Activated T-cell treated with anti-CD3 and anti-CD28 coated beads, Interleukin-2, amount 50 U/mL, for 72 hours (primary cell): ENCODE measurements at regions not wholly inside any gene's neighbourhood (a gene's known extent, or its start where the extent isn't known, plus 50 kb on each side); places are given as distances from the start of the nearest gene placed in this dataset.

Experiments
- ATAC-seq, 2 donors: fragments of 150-1000 bp; cut with Tn5 transposase; replicated peaks in 1 of 2; 2 replicates each; pipeline ENCODE4 v1.10.0; 2021; ENCODE audit warnings: moderate library complexity in 2 of 2, mild to moderate bottlenecking in 1 of 2
- DNase-seq, 2 donors: peaks; one replicate each; pipeline ENCODE4 v3.0.0; 2021 to 2022; ENCODE audit warnings: mixed read lengths in 1 of 2
- H3K27ac Mint-ChIP-seq: one replicate; pipeline ENCODE4 v1.8.0; 2022; ENCODE audit warnings: mild to moderate bottlenecking, moderate library complexity, mixed read lengths
- H3K27me3 Mint-ChIP-seq: one replicate; pipeline ENCODE4 v1.8.0; 2022; ENCODE audit warnings: low read depth, mixed read lengths
- H3K36me3 Mint-ChIP-seq, 2 donors: one replicate each; pipeline ENCODE4 v1.8.0; 2022; ENCODE audit warnings: mixed read lengths in 2 of 2, mild to moderate bottlenecking in 1 of 2; ENCODE audit not compliant: insufficient read depth in 2 of 2
- H3K4me1 Mint-ChIP-seq: one replicate; pipeline ENCODE4 v1.8.0; 2022; ENCODE audit warnings: low read depth, mixed read lengths
- H3K4me3 Mint-ChIP-seq, 2 donors: one replicate each; pipeline ENCODE4 v1.8.0; 2022; ENCODE audit warnings: mild to moderate bottlenecking in 2 of 2, mixed read lengths in 2 of 2, moderate library complexity in 2 of 2
- H3K9me3 Mint-ChIP-seq, 2 donors: one replicate each; pipeline ENCODE4 v1.8.0; 2022; ENCODE audit warnings: mixed read lengths in 2 of 2

DNA sequence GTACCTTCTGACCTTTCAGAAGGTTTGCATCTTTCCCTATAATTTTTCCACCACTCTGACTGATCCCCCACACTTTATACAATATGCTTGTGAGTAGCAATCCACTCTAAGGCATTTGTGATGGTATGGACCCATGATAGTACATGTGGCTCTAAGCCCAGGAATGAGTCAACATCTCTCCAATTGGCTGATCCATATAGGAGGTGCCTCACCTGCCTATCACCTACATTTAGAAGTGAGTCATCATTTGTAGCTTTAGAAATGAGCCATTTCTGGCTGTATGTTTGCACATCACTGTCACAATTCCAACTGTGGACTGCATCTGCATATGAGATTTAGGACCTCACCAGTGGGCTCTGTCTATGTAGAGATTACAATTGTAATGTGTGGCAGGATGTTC is 133.1 kb upstream of the ZNF91 start:
- H3K4me1 Mint-ChIP-seq = no peaks in the 10 kb centered on the region
- no peak overlapping the region for H3K27ac Mint-ChIP-seq
- peaks cover 9 to 14% of the 10 kb centered on the region in 2 donors for H3K9me3 Mint-ChIP-seq
- H3K27me3 Mint-ChIP-seq = no peaks in the 10 kb centered on the region
- H3K36me3 Mint-ChIP-seq = peaks cover 6 to 10% of the 10 kb centered on the region in 2 donors
- H3K4me3 Mint-ChIP-seq = no peak overlapping the region
- DNase-seq (no peak), ATAC-seq (peak; percentile 26 to 27)

DNA sequence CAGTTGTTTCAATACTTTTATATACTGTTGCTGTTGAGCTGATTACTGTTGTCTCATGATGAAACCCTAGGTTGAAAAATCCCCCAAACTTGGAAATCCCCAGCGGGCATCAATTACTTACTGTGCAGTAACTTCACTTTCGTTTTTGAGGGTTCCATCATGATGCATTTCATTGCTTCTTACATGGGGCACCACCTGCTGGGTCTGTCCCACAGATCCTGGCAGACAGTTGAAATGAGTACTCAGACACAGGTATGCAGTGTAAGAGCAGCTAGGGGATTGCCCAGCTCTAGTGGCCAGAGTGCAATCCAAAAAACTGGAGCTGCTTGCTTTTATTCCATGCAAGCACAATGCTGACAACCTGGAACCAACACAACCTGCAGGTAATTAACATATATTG is 132.5 kb upstream of the ZNF91 start:
- Mint-ChIP-seq H3K4me3 (peak overlapping the region in 1 of 2 donors; percentile 29), H3K4me1 (no peaks in the 10 kb centered on the region), H3K36me3 (peaks cover 6 to 10% of the 10 kb centered on the region in 2 donors), H3K27ac (no peak overlapping the region), H3K9me3 (peaks cover 9 to 15% of the 10 kb centered on the region in 2 donors), H3K27me3 (no peaks in the 10 kb centered on the region)
- DNase-seq (peak; percentile 18 to 27), ATAC-seq (peak; percentile 89 to 95)

DNA sequence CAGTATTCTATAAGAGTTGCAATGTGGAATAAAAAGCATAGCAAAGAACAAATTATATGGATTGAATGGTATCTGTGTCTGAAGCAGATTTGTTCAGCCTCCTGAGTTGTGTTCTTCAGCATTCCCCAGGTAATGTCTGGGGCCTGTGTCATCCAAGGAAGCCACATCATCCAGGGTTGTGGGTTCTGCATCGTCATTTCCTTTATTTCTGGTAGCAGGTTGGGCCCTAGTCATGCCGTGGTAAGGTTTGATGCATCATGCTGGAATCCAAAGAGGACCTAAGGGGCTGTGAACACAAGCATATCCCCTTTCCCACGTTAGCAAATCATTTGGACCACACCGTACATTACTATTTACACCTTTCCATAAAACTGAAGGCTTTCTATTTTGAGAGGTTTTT is 131.0 kb upstream of the ZNF91 start:
- Mint-ChIP-seq H3K27ac (no peak overlapping the region), H3K4me3 (no peak overlapping the region), H3K27me3 (no peaks in the 10 kb centered on the region), H3K9me3 (peaks cover 11 to 18% of the 10 kb centered on the region in 2 donors), H3K36me3 (peaks cover 3 to 11% of the 10 kb centered on the region in 2 donors), H3K4me1 (no peaks in the 10 kb centered on the region)
- DNase-seq (no peak), ATAC-seq (no peak)

DNA sequence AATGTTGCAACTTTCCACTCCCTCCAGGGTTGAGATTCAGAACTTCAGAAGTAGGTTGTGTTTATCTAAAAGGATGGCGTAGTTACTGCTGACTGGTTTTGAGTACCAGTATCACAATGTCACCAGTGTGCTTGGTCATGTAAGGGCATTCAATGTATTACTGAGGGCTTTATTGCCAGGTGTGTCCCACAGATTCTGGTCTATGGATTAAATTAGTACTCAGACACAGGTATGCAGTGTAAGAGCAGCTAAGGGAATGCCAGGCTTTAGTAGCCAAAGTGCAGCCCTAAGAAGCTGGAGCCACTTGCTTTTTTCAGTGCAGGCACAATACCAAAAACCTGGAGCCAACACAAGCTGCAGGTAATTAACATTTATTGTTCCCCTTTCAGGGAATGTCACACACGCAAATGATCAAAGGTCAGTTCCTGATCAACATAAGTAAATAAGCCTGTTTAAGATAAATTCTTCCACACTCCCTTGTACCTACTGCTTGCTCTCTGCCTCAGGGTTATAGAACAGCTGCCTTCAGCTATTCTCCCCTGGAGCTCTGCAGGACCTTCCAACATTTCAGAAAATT is 130.1 kb upstream of the ZNF91 start:
- H3K9me3 Mint-ChIP-seq = peaks cover 11 to 17% of the 10 kb centered on the region in 2 donors
- no peak for DNase-seq
- no peaks in the 10 kb centered on the region for H3K4me1 Mint-ChIP-seq
- H3K27me3 Mint-ChIP-seq = no peaks in the 10 kb centered on the region
- H3K4me3 Mint-ChIP-seq = no peak overlapping the region
- H3K27ac Mint-ChIP-seq = no peak overlapping the region
- peaks cover 3 to 11% of the 10 kb centered on the region in 2 donors for H3K36me3 Mint-ChIP-seq
- ATAC-seq = no peak

DNA sequence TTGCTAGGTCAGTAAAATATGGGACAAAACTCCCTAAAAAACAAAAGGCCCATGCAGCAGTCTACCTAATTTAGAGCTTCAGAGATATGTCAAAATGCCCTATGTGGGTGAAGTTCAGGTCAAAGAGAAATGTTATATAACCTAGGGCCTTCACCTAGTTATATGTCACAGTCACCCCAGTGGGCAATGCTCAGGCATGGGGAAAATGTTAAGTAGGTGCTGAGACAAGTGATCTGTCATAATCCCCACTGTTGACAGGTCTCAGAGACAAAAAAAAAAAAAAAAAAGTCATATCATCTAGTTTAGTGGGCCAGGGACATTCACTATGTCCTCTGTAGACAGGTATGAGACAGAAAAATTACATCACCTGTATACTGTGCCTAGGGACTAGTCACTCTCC is 128.6 kb upstream of the ZNF91 start:
- Mint-ChIP-seq H3K4me1 (no peaks in the 10 kb centered on the region), H3K4me3 (no peak overlapping the region), H3K9me3 (peaks cover 12 to 15% of the 10 kb centered on the region in 2 donors), H3K27ac (no peak overlapping the region), H3K36me3 (peaks cover 0 to 10% of the 10 kb centered on the region in 2 donors), H3K27me3 (peaks cover under 1% of the 10 kb centered on the region)
- ATAC-seq = no peak
- DNase-seq = no peak

DNA sequence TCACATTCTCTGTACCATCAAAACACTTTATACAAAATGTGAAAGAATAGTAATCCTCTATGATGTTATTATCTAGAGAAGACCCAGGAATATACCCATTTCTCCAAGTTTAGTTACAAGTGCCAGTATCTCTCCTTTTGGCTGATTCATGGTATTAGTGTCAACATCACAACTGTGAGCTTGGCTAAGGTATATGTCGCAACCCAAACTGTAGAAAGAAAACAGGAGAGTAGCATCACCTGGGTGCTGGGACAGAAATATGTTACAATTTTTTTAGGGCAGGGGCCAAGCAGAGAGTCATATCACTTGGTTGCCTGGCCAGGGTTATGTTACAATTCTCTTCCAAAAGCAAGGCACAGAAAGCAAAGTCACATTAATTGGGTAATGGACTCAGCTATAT is 127.2 kb upstream of the ZNF91 start:
- Mint-ChIP-seq H3K36me3 (peaks cover 0 to 4% of the 10 kb centered on the region in 2 donors), H3K27me3 (peaks cover 4% of the 10 kb centered on the region), H3K4me1 (no peaks in the 10 kb centered on the region), H3K9me3 (peaks cover 11 to 12% of the 10 kb centered on the region in 2 donors), H3K4me3 (no peak overlapping the region), H3K27ac (no peak overlapping the region)
- no peak for ATAC-seq
- DNase-seq = no peak

DNA sequence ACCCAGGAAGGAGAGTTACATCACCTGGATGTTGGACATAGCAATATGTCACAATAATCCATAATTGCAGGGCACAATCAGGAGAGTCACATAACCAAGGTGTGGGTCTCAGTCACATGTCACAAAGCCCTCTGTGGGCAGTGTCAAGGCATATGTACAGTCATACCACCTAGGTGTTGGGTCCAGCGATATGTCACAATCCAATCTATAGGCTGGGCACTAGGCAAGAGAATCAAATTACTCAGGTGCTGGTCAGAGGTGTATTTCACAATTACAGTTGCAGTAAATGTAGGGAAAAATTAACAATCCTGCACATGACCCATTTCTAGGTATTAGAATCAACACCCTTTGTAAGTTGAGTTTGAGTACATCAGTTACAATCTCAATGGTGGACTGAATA is 126.2 kb upstream of the ZNF91 start:
- no peak overlapping the region for H3K27ac Mint-ChIP-seq
- H3K4me3 Mint-ChIP-seq = no peak overlapping the region
- H3K36me3 Mint-ChIP-seq = peaks cover 0 to 4% of the 10 kb centered on the region in 2 donors
- no peaks in the 10 kb centered on the region for H3K4me1 Mint-ChIP-seq
- peaks cover 11 to 12% of the 10 kb centered on the region in 2 donors for H3K9me3 Mint-ChIP-seq
- H3K27me3 Mint-ChIP-seq = peaks cover 4% of the 10 kb centered on the region
- peak in 1 of 2 donors; percentile 33 for ATAC-seq
- no peak for DNase-seq

DNA sequence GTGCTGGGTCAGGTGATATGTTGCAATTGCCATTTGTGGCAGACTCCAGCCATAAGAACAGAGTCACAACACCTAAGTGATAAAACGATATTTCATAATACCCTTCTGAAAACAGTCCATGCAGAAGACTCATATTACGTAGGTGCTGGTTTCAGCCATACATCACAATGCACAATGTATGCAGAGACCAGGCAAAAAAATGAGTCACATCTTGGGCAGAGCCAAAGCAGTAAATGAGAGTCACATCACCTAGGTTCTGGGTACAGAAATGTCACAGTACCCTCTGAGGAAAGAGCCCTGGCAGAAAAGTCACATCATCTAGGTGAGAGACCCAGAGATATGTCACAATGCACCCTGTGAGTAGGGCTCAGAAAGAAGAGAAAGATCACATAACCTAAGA is 125.2 kb upstream of the ZNF91 start:
- Mint-ChIP-seq H3K4me3 (no peak overlapping the region), H3K9me3 (peaks cover 9% of the 10 kb centered on the region in 2 donors), H3K36me3 (peaks cover 0 to 2% of the 10 kb centered on the region in 2 donors), H3K27me3 (peaks cover 4% of the 10 kb centered on the region), H3K4me1 (no peaks in the 10 kb centered on the region), H3K27ac (no peak overlapping the region)
- ATAC-seq = peak in 1 of 2 donors; percentile 35
- no peak for DNase-seq

DNA sequence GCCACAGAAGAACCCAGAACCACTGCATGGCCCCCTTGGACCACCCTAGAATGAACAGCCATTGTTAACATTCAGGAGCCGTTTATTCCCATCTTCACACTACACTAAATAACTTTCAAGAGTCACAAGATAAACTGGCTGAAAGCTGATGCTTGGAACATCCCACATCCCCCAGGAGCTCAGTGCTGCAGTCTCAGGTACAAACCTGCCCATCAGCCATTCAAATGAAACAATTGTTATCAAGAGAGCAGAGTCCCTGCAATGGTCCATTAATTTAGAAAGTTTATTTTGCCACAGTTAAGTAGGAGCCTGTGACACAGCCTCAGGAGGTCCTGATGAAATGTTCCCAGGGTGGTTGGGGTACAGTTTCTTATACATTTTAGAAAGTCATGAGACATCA is 123.8 kb upstream of the ZNF91 start:
- H3K9me3 Mint-ChIP-seq = peaks cover 8 to 10% of the 10 kb centered on the region in 2 donors
- no peak overlapping the region for H3K27ac Mint-ChIP-seq
- peaks cover 0 to 2% of the 10 kb centered on the region in 2 donors for H3K36me3 Mint-ChIP-seq
- DNase-seq = no peak
- H3K4me3 Mint-ChIP-seq = no peak overlapping the region
- no peaks in the 10 kb centered on the region for H3K4me1 Mint-ChIP-seq
- ATAC-seq = no peak
- H3K27me3 Mint-ChIP-seq = peaks cover 4% of the 10 kb centered on the region

DNA sequence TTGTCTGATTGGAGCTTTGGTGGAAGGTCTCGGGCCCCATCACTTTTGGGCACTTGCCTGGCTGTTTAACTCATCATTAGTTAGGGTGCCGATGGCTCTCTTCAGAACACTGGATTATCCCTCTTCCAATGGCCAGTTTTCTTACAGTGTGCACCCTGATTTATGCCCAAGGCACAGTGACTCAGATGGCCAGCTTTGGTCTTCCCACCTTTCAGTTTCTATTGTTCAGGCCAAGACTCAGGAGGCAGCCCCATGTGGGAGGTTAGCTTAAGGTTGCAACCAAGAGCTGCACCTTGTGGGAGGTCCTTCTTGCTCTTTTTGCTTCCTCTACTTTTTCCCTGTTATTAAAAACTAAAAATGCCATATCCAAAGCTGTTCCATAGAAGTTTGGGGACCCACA is 121.0 kb upstream of the ZNF91 start:
- no peak for ATAC-seq
- DNase-seq = no peak
- Mint-ChIP-seq H3K9me3 (peaks cover under 1 to 9% of the 10 kb centered on the region in 2 donors), H3K4me3 (no peak overlapping the region), H3K27me3 (peaks cover 4% of the 10 kb centered on the region), H3K36me3 (no peaks in the 10 kb centered on the region), H3K4me1 (no peaks in the 10 kb centered on the region), H3K27ac (no peak overlapping the region)

DNA sequence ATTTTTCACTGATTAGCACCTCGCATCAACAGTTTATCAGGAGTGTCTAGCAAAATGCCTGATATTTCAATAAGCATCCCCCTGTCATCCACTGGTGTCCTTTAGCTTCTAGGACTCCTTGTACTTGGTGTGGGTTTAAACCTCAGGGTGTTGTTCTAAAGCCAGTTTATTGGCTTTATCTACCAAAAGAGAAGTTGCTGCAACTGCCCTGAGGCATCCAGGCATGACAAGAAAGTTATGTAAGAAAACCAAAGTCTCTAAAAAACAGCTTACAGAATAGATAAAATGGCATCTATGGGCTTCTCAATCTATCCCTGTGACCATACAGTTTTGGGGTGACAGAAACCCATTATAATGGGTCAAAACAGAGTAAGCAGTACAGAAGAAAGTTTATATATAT is 120.3 kb upstream of the ZNF91 start:
- H3K36me3 Mint-ChIP-seq = peaks cover 1% of the 10 kb centered on the region in 2 donors
- DNase-seq (no peak), ATAC-seq (no peak)
- H3K9me3 Mint-ChIP-seq = peaks cover 0 to 11% of the 10 kb centered on the region in 2 donors
- no peaks in the 10 kb centered on the region for H3K4me1 Mint-ChIP-seq
- H3K27ac Mint-ChIP-seq = no peak overlapping the region
- peaks cover 4% of the 10 kb centered on the region for H3K27me3 Mint-ChIP-seq
- no peak overlapping the region for H3K4me3 Mint-ChIP-seq

DNA sequence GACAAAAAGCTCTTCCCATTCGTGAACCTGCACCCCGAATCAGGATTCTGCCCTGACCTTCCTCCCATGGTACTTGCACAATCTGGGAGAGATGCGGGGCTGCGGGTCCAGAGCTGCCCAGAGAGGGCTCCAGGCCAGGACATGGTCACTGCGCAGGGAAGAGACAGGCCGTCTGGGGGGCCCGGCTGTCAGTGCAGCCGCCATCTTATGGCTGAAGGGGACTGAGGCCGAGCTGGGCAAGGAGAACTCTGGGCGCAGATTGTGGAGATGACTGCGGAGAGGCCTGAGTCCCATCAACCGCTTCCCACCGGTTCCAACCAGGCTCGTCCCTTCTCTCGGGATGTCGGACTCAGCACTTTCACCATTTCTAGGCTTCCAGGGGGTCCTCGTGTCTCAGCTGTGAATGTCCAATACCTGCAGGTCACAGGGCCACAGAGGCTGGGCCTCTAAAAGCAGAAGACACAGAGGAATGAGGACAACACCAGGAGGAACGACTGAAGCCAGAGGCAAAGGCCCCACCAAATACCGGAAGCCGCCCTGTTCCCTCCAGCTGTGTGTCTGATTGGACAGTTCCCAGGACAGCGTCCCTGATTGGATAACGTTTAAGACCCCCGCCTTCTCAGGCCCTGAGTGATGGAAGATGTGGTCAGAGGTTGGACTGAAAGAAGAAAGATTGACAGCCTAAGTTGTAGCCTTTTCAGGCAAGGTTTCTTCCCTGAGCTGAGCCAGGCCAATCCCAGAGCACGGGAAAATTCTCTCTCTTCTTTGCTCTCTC is 117.1 kb upstream of the ZNF91 start:
- no peaks in the 10 kb centered on the region for H3K4me1 Mint-ChIP-seq
- peaks cover 0 to 10% of the 10 kb centered on the region in 2 donors for H3K9me3 Mint-ChIP-seq
- no peak for ATAC-seq
- peaks cover 1% of the 10 kb centered on the region in 2 donors for H3K36me3 Mint-ChIP-seq
- H3K27me3 Mint-ChIP-seq = no peaks in the 10 kb centered on the region
- DNase-seq = no peak
- H3K4me3 Mint-ChIP-seq = no peak overlapping the region
- H3K27ac Mint-ChIP-seq = no peak overlapping the region

DNA sequence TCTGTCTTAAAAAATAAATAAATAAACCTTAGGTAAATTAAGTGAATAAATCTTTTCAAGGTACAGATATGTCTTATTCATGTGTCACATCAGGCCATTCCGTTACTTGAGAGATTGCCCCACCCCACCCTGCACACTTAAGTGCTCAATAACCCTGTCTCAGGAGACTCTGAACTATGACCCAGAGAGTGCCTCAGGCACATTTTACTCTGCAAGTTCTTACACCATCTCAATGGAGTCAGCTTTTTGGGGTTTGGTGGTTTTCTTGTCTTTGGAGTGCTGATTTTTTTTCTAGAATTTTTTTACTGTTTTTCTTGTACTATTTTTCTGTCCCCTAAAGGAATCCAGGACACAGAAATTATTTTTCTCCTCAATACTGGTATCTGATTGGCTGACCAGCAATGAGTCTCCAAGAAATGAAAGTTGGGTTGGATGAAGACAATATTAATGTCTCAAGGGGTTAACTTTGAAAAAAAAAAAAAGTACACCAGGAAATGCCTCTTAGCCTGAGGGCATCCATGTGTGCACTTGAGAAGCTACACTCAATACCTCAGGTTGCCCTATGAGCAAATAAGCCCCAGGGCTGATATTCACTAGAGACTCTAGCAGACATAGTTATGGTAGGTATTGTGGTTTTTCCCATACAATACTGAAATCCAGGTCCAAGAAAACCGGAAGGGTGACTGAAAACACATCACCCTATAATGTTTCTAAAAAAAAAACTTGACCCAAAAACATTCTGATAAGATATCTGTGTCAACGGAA is 114.6 kb upstream of the ZNF91 start:
- no peaks in the 10 kb centered on the region for H3K27me3 Mint-ChIP-seq
- peaks cover 1% of the 10 kb centered on the region in 2 donors for H3K36me3 Mint-ChIP-seq
- H3K4me3 Mint-ChIP-seq = no peak overlapping the region
- ATAC-seq = no peak
- H3K9me3 Mint-ChIP-seq = peaks cover 0 to 11% of the 10 kb centered on the region in 2 donors
- no peaks in the 10 kb centered on the region for H3K4me1 Mint-ChIP-seq
- H3K27ac Mint-ChIP-seq = no peak overlapping the region
- no peak for DNase-seq
